ENCODE measurements at regions not wholly inside any gene's neighbourhood (a gene's known extent, or its start where the extent isn't known, plus 50 kb on each side); places are given as distances from the start of the nearest gene placed in this dataset.

- no peak for DNase-seq (ENCODE audit: low read depth in 2 of 2)
Observed at GRCh38 chr16:51666074-51666473, 515.0 kb upstream of the SALL1 start.

GRCh38 chr16:51665436-51665998 lies 514.4 kb upstream of the SALL1 start:
- no peak for DNase-seq (ENCODE audit: low read depth in 2 of 2)

GRCh38 chr16:51658531-51658930 lies 507.5 kb upstream of the SALL1 start:
- no peak for DNase-seq (ENCODE audit: low read depth in 2 of 2)

GRCh38 chr16:51657848-51658247 lies 506.8 kb upstream of the SALL1 start:
- no peak for DNase-seq (ENCODE audit: low read depth in 2 of 2)

DNA sequence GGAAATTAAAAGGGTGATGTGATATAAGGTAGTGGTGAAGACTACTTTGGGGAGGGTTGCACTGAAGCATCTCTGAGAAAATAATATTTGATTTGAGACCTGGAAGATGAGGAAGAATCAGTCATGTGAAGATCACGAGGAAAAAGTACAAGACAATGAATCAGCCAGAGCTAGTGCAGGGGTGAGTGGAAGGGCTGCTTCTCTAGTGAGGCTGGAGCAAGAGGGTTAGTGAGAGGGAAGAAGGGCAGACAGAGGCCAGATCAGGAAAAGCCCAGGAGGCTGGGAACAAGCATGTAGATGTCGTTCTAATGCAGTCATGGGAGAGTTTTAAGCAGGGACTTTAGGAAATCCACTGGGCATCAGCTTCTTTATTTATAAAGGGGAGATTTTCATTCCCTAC lies 504.2 kb upstream of the SALL1 start:
- DNase-seq (ENCODE audit: low read depth in 2 of 2) = no peak

GRCh38 chr16:51651061-51651466 lies 500.0 kb upstream of the SALL1 start:
- DNase-seq (ENCODE audit: low read depth in 2 of 2) = no peak

DNA sequence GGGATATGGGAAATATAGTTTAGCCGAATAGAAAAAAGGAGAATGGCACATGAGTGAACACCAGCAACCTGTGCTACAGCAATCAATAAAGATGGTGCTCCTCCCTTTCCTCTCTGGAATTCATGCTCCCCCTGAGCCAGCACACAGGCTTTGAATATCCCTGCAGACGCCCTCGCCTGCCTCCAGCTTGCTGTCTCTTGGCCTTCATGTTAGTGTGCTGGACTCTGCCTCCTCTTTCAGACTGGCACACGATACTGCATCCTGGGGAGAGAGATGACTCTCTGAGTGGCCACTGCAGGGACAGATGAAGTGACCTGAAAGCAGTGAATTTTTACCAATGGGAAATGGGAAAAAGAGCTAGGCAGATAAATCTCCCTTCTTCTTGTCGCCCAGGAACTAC lies 498.6 kb upstream of the SALL1 start:
- DNase-seq (ENCODE audit: low read depth in 2 of 2) = no peak

GRCh38 chr16:51648526-51648925 lies 497.5 kb upstream of the SALL1 start:
- DNase-seq (ENCODE audit: low read depth in 2 of 2) = no peak

DNA sequence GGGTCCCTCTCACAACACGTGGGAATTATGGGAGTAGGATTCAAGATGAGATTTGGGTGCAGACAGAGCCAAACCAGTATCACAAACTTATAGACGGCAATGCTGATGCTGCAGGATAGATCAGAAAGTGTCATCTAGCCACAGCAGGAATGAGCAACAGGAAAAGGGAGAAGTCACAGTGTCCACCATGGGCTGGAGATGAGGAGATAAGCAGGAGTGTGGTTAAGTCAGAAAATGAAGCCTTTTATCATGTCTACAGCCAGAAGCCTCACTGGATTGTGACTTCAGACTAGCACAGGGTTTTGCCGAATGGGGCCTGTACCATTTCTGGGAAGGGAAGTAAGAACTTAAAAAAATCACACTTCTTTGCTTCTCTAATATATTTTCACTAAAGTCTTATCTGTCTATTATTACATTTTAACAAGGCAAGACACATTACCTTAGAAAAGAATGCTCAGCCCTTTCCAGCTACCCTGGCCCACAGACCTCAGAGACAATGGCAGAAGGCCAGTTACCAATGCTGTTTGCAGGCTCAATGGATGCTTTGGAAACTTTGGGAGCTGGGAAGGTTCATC lies 490.2 kb upstream of the SALL1 start:
- DNase-seq (ENCODE audit: low read depth in 2 of 2) = no peak

DNA sequence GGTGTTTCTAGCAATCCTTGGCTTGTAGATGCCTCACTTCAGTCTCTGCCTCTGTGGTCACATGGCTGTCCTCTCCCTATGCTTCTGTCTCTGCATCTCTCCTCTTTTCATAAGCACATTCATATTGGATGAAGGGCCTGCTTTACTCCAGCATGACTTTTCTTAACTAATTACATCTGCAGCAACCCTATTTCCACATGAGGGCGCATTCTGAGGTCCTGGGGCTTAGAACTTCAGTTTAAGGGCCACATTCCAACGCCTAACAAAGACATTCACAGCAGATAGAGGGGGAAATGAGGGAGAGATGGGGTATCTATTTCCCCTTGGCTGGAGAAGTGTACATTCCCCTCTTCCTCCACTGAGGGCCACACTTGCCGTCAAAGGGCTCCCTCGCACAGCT lies 489.1 kb upstream of the SALL1 start:
- no peak for DNase-seq (ENCODE audit: low read depth in 2 of 2)

GRCh38 chr16:51638339-51639135 lies 487.5 kb upstream of the SALL1 start:
- DNase-seq (ENCODE audit: low read depth in 2 of 2) = no peak

DNA sequence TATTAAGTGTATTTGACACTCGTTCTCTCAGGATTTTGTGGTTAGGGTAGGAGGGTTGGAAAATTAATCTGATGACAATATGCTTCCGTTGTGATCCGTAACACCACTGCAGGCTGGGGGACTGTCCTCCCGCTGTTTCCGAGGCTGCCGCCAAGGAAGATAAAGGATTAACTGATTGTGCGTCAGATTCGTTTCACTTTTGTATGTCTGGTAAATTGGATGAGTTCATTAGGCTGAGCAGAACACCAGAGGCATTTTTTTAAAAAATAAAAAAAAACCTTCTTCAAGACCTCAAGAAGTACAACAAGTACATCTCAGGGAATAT lies 486.7 kb upstream of the SALL1 start:
- DNase-seq (ENCODE audit: low read depth in 2 of 2) = no peak

DNA sequence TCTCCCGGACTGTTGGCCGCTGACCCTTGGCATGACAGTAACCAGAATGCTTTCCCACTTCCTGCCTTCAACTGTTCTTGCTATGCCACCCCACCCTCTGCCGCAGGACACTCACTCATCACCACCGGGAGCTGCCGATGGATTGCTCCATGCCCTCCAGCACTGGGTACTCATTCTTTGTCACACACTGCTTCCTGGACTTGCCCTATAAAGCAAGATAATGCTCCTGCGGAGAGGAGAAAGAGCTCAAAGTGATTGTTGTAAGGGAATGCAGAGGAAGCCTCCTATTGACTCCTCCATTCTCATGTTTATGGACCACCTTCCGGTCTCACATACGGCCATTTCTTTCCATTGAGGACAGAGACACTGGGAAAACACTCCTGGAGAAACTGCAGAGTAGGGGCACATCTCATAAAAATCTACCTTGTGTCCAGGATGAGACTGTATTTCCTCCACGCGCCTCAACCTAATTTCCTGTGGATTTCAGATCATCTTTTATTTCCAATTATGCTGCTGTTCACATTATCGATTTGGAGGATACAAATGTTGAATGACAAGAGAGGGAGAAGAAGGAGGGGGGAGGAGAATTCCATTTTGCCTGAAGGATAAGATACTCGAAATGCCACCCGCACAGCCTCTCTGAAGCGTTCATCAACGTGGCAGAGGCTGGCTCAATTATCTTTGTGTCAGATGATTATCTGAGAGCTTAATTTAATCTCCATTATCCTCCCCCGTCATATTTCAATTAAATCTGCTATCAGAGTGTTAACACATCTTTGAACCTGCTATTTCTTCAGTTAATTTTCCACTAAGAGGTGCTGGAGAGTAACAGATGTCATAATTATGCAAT lies 486.1 kb upstream of the SALL1 start:
- no peak for DNase-seq (ENCODE audit: low read depth in 2 of 2)

DNA sequence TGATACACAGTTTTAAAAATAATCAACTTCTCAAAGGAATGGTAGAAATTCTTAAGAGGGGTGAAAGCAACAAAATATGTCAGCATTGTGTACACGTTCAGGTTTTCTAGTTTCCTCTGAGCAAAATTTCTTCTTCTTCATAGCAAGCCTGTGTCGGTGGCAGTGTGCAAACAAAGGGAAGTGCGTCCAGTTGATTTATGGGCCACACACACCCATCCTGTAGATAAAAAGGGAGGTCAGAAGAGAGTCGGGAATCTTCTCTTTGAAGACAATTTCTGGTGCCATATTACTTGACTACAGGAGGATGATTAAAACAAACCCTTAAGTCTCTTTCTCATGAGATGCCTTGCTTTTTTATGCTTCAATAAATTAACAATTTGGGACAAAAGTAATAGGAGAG lies 484.1 kb upstream of the SALL1 start:
- DNase-seq (ENCODE audit: low read depth in 2 of 2) = no peak

- DNase-seq (ENCODE audit: low read depth in 2 of 2) = no peak
Observed at GRCh38 chr16:51630076-51630475, 479.0 kb upstream of the SALL1 start.

DNA sequence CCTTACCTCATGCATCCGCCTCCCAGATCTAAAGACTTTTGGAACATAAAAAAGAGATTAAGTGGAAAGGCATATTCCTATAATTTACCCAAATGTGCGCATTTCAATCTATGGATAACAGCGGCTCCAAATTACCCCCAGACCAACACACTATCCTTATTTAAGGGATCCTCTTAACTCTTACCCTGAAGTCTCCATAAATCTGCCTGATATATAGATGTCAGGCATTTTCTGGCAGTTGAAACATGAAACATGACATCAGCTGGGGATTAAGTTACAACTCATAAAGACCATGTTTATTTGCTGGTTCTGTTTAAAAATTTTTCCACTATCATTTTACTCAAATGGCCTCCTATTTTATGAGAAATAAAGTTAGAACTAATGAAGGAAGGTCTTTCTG lies 478.5 kb upstream of the SALL1 start:
- DNase-seq (ENCODE audit: low read depth in 2 of 2) = no peak

DNA sequence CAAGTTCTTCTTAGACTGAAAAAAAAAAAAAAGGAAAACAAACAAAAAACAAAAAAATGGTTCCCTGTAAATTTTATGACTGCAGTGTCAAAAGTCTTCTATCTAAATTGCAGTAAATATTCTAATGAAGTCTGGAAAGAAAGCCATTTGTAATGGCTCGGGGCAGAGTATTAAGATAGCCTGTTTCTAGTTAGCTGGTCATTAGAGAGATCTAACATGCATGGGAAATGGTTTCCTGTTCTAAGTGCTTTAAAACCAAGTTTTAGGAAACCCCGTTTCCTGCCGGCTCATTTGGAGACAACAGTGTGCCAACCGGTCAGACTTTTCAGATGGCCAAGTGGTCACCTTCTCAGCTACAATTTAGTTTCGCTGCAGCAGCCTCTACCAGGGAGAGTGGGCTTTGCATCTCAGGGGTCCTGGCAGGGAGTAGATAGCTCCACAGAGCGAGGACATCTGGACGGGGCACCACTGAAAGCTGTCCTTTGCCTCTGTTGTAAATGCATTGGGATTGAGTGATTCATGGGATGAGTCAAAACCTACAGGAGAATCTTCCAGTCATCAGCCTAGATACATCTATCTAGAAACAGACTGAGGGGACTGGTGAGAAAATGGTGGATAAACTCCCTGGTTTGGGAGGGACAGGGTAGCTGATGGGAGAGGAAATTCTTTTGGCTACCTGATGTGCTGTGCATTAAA lies 473.2 kb upstream of the SALL1 start:
- DNase-seq (ENCODE audit: low read depth in 2 of 2) = no peak

DNA sequence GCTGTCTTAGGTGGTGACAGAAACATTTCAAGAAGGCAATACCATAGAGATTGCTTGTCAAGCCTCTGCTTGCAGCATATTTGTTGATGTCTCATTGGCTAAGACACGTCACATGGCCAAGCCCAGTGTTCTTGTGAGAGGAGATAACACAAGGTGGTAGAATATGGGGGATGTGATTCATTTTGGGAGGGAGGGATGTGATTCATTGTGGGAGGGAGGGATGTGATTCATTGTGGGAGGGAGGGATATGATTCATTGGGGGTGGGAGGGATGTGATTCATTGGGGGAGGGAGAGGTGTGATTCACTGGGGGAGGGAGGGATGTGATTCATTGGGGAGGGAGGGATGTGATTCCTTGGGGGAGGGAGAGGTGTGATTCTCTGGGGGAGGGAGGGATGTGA lies 470.5 kb upstream of the SALL1 start:
- DNase-seq (ENCODE audit: low read depth in 2 of 2) = no peak

DNA sequence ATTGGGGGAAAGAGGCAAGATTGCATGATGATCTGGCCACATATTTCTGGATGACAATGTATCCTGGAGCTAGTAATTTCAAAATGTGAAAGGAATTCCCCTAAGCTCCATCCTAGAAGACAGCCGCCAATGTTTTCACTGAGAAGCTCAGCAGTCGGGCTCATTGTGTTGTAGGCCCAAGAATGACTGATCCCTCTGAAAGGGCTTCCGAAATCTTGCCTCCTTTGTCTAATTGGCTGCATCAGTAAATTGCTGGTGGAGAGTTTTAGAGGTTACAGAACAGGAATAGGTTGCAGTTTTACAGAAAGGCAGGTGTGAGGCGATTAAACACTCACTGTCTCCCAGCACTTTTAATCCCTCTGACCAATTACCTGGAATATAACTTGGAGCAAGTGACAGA lies 464.1 kb upstream of the SALL1 start:
- no peak for DNase-seq (ENCODE audit: low read depth in 2 of 2)

DNA sequence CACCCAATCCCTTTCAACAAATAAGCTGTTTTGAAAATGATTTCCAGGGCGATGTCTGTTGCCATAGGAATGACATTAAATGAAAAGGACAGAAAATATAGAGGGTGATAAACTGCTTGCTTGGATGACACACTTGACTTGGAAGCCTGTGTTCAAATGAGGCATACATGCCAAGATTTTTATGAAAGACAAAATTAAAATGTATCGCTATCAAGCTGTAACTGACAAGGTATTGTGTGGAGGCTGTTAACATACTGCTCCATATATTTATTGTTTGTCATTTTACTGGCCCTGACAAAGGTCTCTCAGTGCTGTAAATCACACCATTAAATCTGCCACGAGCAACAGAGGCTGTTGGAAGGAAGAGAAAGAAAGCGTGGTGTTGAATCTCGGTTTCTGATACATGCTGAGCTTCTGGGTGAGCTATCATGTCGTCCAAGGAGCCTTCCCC lies 456.2 kb upstream of the SALL1 start:
- no peak for DNase-seq (ENCODE audit: low read depth in 2 of 2)

- DNase-seq (ENCODE audit: low read depth in 2 of 2) = no peak
Observed at GRCh38 chr16:51596247-51596646, 445.2 kb upstream of the SALL1 start.
